DOHH2 (cell line): ENCODE measurements at regions not wholly inside any gene's neighbourhood (a gene's known extent, or its start where the extent isn't known, plus 50 kb on each side); places are given as distances from the start of the nearest gene placed in this dataset.

Experiments used
- CTCF ChIP-seq: fragments of 200-600 bp; sonication (generic); IDR thresholded peaks from one replicate; pipeline ENCODE4 v1.5.1; 2014; ENCODE audit warnings: antibody characterized with exemption, mild to moderate bottlenecking, low read depth, low read length; ENCODE audit not compliant: poor library complexity, severe bottlenecking
- EZH2phosphoT487 ChIP-seq: fragments of 200-600 bp; sonication (generic); IDR thresholded peaks from 2 replicates; pipeline ENCODE4 v1.6.1; 2017; ENCODE audit warnings: borderline replicate concordance, mild to moderate bottlenecking, antibody characterized with exemption, low read length, moderate library complexity, mixed read lengths

GRCh38 chr19:5211217-5211822 lies 129.3 kb downstream of the PTPRS start:
- TF ChIP-seq CTCF: no peak
- no peak for TF ChIP-seq EZH2phosphoT487
